ENCODE measurements at regions not wholly inside any gene's neighbourhood (a gene's known extent, or its start where the extent isn't known, plus 50 kb on each side); places are given as distances from the start of the nearest gene placed in this dataset.

GRCh38 chr18:67151366-67151765, 365.2 kb downstream of the DSEL start:
- no peak overlapping the region for H3K27ac ChIP-seq (ENCODE audit: low read length)
- no peak overlapping the region for H3K9ac ChIP-seq (ENCODE audit: low read length)
- no peaks in the 10 kb centered on the region for H3K9me2 ChIP-seq (replicated peaks; ENCODE audit: insufficient read depth, low read length)
- no peaks in the 10 kb centered on the region for H3F3A ChIP-seq (ENCODE audit: insufficient read depth, low read length)
- no peak for DNase-seq
- H3K36me3 ChIP-seq (replicated peaks; ENCODE audit: insufficient read depth, low read length): no peaks in the 10 kb centered on the region
- no peaks in the 10 kb centered on the region for H3K79me2 ChIP-seq (ENCODE audit: low read length)
- no peaks in the 10 kb centered on the region for H3K4me1 ChIP-seq (ENCODE audit: low read length)
- H4K20me1 ChIP-seq (ENCODE audit: insufficient read depth, low read length): no peaks in the 10 kb centered on the region
- H3K4me3 ChIP-seq (ENCODE audit: low read length): no peak overlapping the region
- no peak overlapping the region for H2AFZ ChIP-seq (ENCODE audit: low read length)
- H3K27me3 ChIP-seq (replicated peaks; ENCODE audit: insufficient read depth, low read length): no peaks in the 10 kb centered on the region
- H3K4me2 ChIP-seq (ENCODE audit: low read depth, low read length): no peak overlapping the region
- TF ChIP-seq EZH2phosphoT487 (IDR thresholded peaks at IDR 0.05; ENCODE audit: low read length) (no peak), EZH2 (optimal IDR thresholded peaks at IDR 0.05; ENCODE audit: low read depth, low read length) (no peak)
- TF ChIP-seq, protein P1, sequence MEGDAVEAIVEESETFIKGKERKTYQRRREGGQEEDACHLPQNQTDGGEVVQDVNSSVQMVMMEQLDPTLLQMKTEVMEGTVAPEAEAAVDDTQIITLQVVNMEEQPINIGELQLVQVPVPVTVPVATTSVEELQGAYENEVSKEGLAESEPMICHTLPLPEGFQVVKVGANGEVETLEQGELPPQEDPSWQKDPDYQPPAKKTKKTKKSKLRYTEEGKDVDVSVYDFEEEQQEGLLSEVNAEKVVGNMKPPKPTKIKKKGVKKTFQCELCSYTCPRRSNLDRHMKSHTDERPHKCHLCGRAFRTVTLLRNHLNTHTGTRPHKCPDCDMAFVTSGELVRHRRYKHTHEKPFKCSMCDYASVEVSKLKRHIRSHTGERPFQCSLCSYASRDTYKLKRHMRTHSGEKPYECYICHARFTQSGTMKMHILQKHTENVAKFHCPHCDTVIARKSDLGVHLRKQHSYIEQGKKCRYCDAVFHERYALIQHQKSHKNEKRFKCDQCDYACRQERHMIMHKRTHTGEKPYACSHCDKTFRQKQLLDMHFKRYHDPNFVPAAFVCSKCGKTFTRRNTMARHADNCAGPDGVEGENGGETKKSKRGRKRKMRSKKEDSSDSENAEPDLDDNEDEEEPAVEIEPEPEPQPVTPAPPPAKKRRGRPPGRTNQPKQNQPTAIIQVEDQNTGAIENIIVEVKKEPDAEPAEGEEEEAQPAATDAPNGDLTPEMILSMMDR (IDR thresholded peaks at IDR 0.05; ENCODE audit: low read length): no peak
- H3K9me3 ChIP-seq (replicated peaks; ENCODE audit: insufficient read depth, low read length): no peaks in the 10 kb centered on the region

DNA sequence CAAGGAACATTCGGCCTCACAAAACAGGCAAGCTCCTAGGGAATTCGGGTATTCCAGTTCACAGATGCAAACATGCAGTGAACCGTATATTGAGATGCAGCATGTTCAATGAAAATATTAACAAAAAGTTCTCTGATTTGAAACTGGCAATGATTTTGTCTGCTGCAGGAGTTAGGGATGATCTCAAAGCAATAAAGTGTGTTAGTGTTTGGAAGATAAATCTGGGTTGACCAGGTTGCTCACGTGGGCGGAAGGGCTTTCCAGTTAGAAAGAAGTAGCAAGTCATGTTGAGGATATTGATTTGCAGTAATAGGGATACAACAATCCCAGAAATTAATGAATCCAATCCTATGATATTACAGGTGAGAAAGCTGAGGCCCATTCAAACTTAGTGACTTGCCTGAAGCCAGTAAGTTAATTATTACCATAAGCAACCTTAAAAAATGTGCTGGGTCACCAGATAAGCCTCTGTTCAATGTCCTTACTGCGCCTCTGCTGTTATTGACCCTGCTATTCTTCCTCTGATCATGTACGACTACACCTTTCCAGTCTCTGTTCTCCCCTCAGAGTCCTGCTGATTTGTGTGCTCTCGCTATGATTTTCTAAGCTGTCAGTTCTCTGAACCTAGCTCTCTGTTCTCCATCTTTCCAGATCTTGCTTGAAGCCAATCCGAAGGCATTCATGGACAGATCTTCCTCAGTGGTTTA, 370.8 kb downstream of the DSEL start:
- H3K9me2 ChIP-seq (replicated peaks; ENCODE audit: insufficient read depth, low read length): no peaks in the 10 kb centered on the region
- no peak overlapping the region for H3K4me3 ChIP-seq (ENCODE audit: low read length)
- no peak for DNase-seq
- H3K4me1 ChIP-seq (ENCODE audit: low read length): no peaks in the 10 kb centered on the region
- no peak overlapping the region for H3K9ac ChIP-seq (ENCODE audit: low read length)
- no peak overlapping the region for H3K4me2 ChIP-seq (ENCODE audit: low read depth, low read length)
- no peak overlapping the region for H2AFZ ChIP-seq (ENCODE audit: low read length)
- no peaks in the 10 kb centered on the region for H3K9me3 ChIP-seq (replicated peaks; ENCODE audit: insufficient read depth, low read length)
- no peak overlapping the region for H3K27ac ChIP-seq (ENCODE audit: low read length)
- no peaks in the 10 kb centered on the region for H3K27me3 ChIP-seq (replicated peaks; ENCODE audit: insufficient read depth, low read length)
- no peaks in the 10 kb centered on the region for H3K36me3 ChIP-seq (replicated peaks; ENCODE audit: insufficient read depth, low read length)
- H4K20me1 ChIP-seq (ENCODE audit: insufficient read depth, low read length): no peaks in the 10 kb centered on the region
- no peaks in the 10 kb centered on the region for H3K79me2 ChIP-seq (ENCODE audit: low read length)
- H3F3A ChIP-seq (ENCODE audit: insufficient read depth, low read length): no peaks in the 10 kb centered on the region
- TF ChIP-seq, protein P1 (IDR thresholded peaks at IDR 0.05; ENCODE audit: low read length): no peak
- TF ChIP-seq EZH2phosphoT487 (IDR thresholded peaks at IDR 0.05; ENCODE audit: low read length) (no peak), EZH2 (optimal IDR thresholded peaks at IDR 0.05; ENCODE audit: low read depth, low read length) (no peak)

- no peak for DNase-seq
- TF ChIP-seq EZH2phosphoT487 (IDR thresholded peaks at IDR 0.05; ENCODE audit: low read length): no peak
- TF ChIP-seq, protein P1 (IDR thresholded peaks at IDR 0.05; ENCODE audit: low read length): no peak
- TF ChIP-seq EZH2 (optimal IDR thresholded peaks at IDR 0.05; ENCODE audit: low read depth, low read length): no peak
- H3K4me2 ChIP-seq (ENCODE audit: low read depth, low read length): no peak overlapping the region
These were observed 372.2 kb downstream of the DSEL start for GRCh38 chr18:67144329-67144728.

More at GRCh38 chr18:67144329-67144728, 372.2 kb downstream of the DSEL start:
- H2AFZ ChIP-seq (ENCODE audit: low read length): no peak overlapping the region
- no peaks in the 10 kb centered on the region for H3K9me2 ChIP-seq (replicated peaks; ENCODE audit: insufficient read depth, low read length)
- H3K79me2 ChIP-seq (ENCODE audit: low read length): no peaks in the 10 kb centered on the region
- no peaks in the 10 kb centered on the region for H3K4me1 ChIP-seq (ENCODE audit: low read length)
- no peak overlapping the region for H3K9ac ChIP-seq (ENCODE audit: low read length)
- H3K36me3 ChIP-seq (replicated peaks; ENCODE audit: insufficient read depth, low read length): no peaks in the 10 kb centered on the region
- no peaks in the 10 kb centered on the region for H4K20me1 ChIP-seq (ENCODE audit: insufficient read depth, low read length)
- no peaks in the 10 kb centered on the region for H3K9me3 ChIP-seq (replicated peaks; ENCODE audit: insufficient read depth, low read length)
- H3F3A ChIP-seq (ENCODE audit: insufficient read depth, low read length): no peaks in the 10 kb centered on the region
- H3K27ac ChIP-seq (ENCODE audit: low read length): no peak overlapping the region
- H3K4me3 ChIP-seq (ENCODE audit: low read length): no peak overlapping the region
- H3K27me3 ChIP-seq (replicated peaks; ENCODE audit: insufficient read depth, low read length): no peaks in the 10 kb centered on the region
